NOMO-1 treated with dmso at 0.1 percent for 144 hours (cell line): ENCODE measurements at regions not wholly inside any gene's neighbourhood (a gene's known extent, or its start where the extent isn't known, plus 50 kb on each side); places are given as distances from the start of the nearest gene placed in this dataset.

Source experiments
- DNase-seq: peaks from one replicate; lab custom pipeline; 2025; ENCODE audit not compliant: unreplicated experiment; lab: John Stamatoyannopoulos, UW

DNA sequence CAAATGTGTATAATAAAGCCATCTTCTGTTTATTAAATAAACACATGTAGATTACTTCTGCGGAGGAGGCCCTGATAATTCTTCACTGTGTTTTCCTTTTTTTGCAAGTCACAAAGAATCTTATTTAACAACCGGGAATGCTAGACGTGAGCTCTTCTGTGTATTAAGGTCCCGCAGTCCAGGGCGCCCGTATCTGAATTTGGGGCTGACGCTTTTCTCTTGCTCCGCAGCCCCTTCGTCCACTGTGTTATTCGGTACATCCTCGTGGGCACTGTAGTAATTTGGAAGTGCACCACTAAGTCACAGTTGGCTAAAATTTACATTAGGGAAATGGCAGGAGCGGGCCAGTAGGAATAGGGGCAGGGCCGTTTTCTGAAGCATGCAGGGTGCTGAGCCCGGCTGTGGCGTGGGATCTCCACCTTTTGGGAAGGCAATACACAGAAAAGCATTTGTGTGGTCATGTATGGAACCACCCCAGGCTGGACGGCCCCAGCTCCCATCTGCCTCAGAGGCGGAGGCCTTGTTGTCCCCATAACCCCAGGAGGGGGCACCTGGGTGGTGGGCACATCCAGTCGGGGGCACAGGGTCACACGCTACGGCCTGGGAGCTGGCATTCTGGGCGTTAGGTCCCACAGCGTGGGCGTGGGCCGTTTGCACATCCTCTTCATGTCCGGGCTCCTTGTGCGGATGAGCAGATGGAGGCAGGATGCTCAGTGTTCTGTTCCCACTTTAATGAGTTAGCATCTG is 258.7 kb upstream of the IRX4 start:
- DNase-seq = no peak

DNA sequence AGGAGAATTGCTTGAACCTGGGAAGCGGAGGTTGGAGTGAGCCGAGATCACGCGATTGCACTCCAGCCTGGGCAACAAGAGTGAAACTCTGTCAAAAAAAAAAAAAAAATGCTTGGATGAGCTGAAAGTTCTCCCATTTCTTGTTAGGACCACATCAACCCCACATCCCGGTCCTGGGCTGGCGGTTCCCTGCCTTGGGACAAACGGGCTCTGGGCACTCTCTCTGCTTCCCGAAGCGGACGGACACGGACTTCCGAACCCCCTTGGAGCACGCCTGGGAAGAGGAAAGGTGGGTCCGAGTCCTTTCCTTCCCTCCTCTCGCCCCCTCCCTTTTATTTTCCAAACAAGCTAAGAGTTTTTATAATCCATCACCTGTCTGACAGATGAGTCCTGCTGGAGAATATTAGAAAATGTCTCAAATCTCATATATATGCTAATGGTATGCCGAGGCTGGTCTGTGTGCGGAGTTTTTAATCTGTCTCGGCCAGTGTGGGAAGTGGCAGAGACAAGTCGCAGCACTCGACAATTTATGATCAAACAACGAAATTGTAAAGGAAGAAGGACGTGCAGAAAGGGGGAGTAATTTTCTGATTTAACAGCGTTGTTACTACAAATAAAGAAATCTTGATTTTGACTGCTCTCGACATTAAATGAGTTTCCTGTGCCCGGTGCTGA is 257.9 kb upstream of the IRX4 start:
- no peak for DNase-seq

DNA sequence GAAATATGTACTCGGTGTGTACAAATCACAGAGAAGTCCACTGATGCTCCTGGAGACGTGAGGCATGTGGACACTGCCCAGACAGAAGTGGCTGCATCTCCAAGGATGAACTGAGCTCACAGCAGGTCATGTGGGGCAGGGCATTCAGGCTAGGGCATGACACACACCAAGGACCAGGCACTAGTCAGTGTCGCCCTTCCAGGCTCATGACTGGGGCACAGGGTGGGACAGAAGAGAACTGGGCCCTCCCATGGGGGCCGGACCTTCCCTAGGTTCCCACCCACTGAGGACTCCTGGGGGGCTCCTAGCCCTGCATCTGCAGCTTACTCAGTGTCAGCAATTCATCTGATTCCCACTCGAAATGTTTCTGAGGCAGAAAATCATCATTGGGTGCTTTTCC is 256.8 kb upstream of the IRX4 start:
- DNase-seq = no peak

DNA sequence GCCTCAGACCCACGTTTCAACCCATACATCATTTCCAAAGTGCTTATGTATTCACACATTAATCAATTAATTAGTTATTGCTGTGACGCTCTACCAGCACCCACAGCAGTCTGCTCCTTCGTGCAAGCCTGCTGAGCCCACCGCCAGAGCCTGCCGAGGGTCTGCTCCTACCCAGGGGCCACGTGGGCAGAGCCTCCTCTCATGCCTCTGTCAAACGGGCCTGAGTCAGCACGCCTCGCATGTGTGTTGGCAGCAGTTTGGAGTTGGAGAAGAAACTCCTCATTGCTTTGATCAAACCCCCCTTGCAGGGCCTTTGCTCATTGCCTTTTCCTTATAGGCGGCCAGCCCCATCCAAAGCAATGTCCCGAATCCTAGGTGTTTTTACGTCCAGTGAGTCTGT is 256.2 kb upstream of the IRX4 start:
- DNase-seq = no peak

DNA sequence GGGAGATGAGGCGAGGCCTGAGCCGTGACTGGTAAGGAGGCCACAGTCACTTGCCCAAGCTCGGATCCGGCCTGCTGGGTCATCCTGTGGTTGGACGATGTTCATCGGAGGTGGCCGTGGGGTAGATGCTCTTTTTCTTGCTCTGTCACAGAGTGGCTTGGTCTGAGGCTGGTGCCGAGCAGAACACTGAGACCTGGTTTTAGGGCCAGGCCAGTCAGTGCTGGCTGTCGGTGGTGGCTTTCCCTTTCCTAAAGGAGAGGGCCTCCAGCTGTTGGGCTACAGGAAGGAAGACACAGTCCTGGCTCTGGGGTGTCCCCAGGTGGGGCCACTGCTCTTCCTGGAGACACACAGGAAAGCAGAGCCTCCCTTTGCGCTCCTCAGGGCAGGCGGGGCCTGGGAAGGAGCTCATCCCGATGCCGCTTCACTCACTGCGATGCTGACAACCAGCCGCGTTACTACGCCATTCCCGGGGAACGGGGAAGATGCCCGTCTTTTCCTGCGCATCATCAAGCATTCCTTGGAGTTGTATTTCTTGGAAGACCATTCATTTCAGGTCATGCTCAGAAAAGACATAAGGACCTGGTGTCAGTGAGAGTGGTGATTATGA is 254.8 kb upstream of the IRX4 start:
- DNase-seq = no peak

DNA sequence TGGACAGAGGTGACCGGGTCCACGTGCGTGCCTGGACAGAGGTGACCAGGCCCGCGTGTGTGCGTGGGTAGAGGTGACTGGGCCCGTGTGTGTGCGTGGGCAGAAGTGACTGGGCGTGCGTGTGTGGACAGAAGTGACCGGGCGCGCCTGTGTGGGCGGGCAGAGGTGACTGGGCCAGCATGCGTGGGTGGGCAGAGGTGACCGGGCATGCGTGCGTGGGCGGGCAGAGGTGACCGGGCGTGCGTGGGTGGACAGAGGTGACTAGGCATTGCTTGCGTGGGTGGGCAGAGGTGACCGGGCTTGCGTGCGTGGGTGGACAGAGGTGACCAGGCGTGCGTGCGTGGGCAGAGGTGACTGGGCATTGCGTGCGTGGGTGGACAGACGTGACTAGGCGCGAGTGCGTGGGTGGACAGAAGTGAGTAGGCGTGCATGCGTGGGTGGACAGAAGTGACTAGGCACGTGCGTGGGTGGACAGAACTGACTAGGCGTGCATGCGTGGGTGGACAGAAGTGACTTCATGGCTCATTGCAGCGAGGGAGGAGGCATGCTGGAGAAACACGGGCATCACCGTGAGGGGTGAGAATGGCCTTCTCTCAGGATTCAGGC is 254.1 kb upstream of the IRX4 start:
- no peak for DNase-seq

DNA sequence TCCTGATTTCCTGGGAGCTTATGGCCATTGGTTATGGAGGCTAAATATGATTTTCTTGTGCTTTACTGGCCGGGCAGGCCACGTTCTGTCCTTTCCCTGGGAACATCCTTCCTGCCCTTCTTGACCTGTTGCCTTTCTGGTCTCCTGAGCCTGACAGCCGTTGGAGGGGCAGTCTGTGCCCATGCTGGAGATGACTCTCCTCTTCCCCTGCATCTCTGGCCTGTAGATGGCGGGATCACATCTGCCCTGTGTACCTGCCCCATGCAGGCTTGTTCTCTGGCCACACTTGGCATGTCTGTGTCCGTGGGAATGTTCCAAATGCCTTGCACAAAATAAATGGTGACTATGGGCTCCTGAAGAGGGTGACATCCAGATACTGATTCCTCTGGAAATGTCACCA is 253.1 kb upstream of the IRX4 start:
- DNase-seq = no peak

DNA sequence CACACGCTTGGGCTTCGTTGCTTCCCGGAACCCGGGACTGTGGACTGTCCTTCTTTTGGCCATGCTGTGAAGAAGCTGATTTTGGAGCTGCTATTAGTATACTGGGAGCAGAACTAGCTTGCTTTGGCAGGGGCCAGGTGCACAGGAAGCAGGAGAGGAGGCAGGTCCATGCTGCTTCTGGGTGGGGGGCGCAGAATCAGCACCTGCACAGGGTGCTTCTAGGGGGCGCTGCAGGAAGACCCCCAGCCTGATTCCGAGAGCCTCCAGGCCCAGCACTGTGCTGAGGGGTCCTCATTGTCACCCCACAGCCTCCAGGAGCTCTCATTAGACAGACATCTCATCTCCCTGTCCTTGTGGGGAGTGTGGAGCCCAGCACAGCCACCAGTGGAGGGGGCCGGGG is 252.6 kb upstream of the IRX4 start:
- DNase-seq = no peak

DNA sequence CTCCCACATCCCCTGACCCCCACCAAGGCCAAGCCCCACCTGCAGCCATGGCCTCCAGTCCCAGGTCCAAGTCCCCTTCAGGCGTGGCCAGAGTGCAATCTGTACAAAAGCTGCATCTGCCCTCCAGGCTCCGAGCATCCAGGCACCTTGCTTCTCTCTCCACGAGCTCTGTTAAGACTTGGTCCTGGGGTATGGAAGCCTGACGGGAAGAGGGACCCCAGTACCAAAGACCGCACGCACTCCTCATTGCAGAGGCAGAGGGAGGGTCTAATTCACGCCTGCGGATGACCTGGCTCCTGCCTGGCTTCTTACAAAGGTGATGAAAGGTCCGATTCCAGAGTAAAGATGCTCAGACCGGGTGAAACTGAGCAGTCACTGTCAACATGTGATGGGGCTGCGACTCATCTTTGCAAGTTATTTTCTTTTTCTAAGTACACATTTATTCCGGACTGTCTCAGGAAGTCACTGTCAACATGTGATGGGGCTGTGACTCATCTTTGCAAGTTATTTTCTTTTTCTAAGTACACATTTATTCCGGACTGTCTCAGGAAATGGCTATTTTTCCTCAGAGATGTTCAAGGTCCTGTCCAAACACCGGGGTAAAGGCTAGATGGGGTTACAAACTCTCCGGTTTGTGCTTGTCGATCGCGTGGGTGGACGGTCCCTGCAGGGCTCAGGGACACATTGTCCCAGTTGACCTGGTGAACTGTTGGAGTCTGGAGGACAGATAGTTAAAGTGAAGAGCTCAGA is 252.0 kb upstream of the IRX4 start:
- no peak for DNase-seq

DNA sequence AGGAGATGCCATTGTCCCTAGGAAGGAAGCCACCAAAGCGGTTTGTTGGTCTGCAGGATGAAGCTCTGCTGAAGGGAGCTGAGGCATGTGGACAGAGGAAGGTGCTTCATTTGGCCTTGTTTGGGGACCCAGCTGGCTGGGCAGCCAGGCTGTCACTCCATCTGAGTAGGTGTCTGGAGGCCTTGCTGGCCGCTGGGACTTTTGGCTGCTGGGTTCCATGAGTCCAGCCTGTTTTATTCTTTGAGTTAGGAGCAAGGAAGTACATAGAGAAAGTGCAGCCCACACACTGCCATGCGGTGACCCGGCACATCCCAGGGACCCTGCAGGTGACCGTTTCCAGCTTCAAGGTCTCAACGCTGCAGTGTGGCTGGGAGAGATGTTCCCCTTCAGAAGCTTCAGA is 251.2 kb upstream of the IRX4 start:
- no peak for DNase-seq

DNA sequence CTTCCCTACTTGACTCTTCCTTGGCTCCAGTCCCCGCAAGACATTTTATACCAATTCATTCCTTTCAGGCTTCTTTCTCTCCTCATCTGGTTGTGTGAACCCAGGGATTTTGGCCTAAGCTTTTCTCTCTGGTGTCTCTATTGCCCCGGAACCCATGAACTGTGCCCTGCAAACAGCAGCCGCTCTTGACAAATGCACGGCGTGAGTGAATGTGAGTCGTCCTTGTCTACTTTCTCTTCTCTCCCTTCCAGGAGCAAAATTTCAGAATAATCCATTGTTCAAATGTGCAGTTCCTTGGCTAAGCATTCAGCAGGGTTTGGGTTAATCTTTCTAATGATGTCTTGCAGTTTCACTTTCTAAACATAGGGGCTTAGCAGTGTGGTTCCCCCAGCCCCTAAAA is 250.4 kb upstream of the IRX4 start:
- DNase-seq = no peak

DNA sequence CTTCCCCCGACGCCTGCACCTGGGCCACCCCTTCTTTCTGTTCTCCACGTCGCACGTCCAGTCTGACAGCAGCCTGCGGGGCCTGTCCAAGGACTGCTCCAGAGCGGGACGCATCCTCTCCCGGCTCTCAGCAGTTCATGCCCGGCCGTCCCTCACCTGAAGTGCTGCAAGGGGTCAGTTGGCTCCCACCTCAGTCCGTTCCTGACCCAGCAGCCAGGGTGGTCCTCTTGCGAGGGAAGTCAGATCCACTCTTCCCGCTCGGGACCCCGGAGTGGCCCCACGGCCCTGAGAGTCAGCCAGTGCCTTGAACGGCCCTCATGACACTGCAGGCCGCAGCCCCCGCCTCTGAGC is 249.7 kb upstream of the IRX4 start:
- no peak for DNase-seq

DNA sequence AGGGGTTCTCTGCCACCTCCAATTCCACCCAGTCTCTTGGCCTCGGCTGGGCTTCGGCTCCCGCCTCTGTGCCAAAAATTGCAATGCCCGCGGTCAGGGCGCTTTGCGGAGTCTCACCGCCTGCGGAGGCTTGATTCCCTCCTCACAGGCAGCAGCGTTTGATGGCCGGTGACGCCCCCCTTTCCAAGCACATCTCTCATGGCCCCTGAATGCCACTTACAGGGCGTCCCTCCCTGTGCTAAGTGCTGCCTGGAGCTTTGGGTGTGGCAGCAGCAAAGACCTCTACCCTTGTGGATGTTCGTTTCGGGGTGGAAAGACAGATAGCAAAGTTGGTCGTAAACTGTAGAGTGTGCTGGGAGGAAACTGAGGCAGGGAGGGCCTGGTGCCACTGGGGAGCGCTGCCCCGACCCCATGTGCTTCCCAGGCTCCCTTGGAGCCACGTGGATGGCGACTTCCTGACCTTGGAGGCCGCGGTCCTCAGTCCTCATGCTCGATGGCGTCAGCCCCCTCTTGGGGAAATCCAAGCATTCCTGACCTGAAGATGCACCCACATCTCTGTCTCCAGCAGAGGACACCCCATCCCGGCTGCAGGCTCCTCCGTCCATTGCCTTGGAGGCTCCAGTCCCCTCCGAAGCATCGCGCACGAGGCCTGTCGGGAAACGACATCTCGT is 249.2 kb upstream of the IRX4 start:
- DNase-seq = no peak

DNA sequence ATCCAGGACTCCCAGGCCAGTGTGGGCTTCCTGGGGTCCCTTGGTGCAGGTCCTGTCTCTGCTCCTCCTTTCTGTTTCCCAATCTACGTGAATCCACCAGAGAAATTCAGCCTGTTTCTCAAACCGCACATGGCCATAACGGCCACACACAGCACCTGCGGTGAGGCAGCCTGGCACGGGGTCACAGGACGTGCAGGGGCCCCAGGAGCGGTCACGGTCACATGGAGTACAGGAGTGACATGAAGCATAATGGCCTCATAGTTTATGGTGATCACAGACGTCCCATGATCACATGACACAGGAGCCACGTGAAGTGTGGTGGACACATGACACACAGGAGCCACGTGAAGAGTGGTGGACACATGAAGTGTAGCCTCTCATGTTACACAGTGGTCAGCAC is 248.5 kb upstream of the IRX4 start:
- DNase-seq = no peak

DNA sequence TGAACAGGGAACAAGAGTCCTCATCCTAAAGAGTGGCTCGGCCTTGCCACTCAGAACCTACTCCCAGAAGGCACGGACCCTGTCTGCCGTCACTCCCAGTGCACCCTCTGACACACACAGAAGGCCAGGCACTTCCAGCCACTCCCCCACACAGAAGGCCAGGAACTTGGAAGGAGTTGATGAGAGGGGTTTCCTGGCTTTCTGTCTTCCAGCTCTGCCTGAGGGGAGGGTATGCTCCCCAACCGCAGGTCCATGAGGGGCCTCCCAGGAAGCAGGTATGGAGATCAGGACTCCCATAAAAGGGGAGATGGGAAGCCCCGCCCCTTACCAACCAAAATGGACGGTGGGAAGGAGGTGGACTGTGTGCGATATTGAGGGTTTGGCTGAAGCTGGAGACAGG is 247.6 kb upstream of the IRX4 start:
- DNase-seq = no peak

DNA sequence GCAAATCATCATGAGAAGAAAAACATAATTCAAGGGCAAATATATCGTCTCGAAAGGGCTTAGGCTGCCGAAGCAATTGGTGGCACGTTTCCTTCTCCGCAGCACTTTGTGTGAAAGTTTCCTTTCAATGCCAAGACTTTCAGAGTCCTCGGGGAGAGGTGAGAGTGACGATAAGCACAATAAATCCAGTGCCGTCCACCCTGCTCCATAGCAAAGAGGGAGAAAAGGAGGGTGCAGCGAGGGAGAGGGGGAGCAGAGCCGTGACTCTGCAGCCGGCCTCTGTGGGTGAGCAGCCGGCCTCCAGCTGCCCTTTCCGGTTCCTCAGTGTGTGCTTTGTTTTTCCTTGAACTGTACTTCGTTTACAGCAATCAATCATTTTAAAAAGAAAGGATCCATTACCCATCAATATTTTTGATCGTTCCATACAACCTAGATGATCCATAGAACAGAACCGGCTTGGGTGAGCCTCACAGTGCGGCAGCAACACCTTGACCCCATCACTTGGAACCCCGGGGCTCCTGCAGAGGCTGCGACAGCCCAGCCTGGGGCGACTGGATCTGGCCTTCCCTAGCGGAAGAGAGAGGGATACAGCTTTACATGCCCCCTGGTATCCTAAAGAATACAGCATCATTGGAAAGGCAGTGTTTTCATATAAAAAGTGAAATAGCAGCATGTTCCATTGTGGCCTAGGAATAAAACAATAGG is 247.0 kb upstream of the IRX4 start:
- DNase-seq = no peak

DNA sequence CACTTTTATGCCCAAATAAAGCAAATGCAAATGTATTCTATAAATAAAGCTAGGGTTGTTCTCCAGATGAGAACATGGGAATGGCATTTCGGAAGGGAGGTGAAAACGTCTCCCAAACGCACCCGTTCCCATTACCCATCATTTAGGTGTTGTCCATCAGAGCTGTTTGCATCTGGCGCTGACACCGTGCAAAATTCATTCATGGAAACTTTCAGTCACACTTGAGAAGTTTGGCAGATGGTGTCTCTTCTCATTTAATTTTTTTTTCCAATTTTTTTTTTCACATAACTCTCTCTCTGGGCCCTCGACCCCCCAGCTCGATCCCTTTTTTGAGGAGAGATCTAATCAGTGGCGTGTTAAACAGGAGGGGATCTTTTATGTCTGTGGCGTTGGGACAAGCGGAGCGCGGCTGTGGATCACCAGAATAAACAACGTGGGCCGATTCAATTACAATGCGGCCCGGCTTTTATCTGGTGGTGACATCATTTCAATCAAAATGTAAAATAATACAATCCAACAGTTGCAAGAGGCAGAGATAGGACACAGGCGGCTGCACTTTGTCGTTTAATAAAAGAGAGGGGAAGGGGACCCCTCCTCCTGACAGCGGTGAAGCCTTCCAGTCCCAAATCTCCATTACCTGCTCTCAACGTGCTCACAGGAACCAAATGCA is 246.1 kb upstream of the IRX4 start:
- no peak for DNase-seq

DNA sequence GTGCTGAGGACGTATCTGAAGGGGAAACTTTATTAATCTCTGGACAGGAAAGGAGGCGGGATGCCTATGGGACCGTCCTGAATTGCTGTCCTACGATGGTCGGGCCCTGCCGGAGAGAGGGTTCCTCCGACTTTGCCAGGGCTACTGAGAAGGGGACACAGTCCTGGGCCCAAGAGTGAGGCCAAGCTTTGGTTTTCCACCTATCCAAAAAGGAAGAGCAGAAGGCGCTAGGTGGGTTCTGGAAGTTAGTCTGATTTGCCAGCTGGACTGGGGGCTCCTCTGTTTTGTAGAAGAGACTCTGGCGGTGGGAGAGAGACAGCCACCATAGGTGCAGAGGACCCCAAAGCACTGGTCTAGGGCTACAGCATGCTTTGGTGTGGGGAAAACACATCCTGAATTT is 243.8 kb upstream of the IRX4 start:
- DNase-seq = no peak

DNA sequence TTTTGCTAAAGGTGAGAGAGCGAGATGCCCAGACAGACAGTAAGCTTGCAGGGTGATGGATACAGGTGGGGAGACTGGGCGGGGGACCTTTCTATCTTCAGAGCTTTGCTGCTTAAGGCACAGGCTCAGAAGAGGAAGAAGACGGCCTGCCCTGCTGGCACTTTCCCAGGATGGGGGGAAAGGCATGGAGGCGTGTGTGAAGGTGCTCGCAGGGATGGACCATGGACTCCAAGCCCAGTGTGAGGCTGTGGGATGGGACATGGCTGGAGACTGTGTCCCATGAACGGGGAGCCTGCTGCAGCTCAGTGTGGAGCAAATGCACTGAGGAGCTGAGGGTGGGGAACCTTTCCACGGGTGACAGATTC is 243.2 kb upstream of the IRX4 start:
- DNase-seq = no peak
